HUES48 (cell line): ENCODE measurements at regions not wholly inside any gene's neighbourhood (a gene's known extent, or its start where the extent isn't known, plus 50 kb on each side); places are given as distances from the start of the nearest gene placed in this dataset.
"Not testable (repeated sequence)": the region's sequence is repeated elsewhere in the genome, so short reads cannot be mapped to it uniquely, and the experiment has no call there.

ENCODE experiments used
- H3K27ac ChIP-seq: one replicate; pipeline ENCODE4 v1.7.0; 2013; ENCODE audit warnings: low read depth, low read length, inconsistent platforms
- H3K27me3 ChIP-seq: 2 replicates; pipeline ENCODE4 v1.6.1; 2013; ENCODE audit warnings: mild to moderate bottlenecking, low read length; ENCODE audit not compliant: control insufficient read depth, insufficient read depth
- H3K36me3 ChIP-seq: 2 replicates; pipeline ENCODE4 v1.6.1; 2013; ENCODE audit warnings: low read length; ENCODE audit not compliant: control insufficient read depth, insufficient read depth
- H3K4me1 ChIP-seq: 2 replicates; pipeline ENCODE4 v1.6.1; 2013; ENCODE audit warnings: mild to moderate bottlenecking, low read length; ENCODE audit not compliant: control insufficient read depth, insufficient read depth
- H3K4me3 ChIP-seq: 2 replicates; pipeline ENCODE4 v1.5.1; 2013; ENCODE audit warnings: mild to moderate bottlenecking, low read depth, low read length
- H3K9ac ChIP-seq: 2 replicates; pipeline ENCODE4 v1.6.1; 2013; ENCODE audit warnings: mild to moderate bottlenecking, low read depth, low read length, moderate library complexity
- H3K9me3 ChIP-seq: 2 replicates; pipeline ENCODE4 v1.6.1; 2013; ENCODE audit warnings: low read length; ENCODE audit not compliant: control insufficient read depth, insufficient read depth

DNA sequence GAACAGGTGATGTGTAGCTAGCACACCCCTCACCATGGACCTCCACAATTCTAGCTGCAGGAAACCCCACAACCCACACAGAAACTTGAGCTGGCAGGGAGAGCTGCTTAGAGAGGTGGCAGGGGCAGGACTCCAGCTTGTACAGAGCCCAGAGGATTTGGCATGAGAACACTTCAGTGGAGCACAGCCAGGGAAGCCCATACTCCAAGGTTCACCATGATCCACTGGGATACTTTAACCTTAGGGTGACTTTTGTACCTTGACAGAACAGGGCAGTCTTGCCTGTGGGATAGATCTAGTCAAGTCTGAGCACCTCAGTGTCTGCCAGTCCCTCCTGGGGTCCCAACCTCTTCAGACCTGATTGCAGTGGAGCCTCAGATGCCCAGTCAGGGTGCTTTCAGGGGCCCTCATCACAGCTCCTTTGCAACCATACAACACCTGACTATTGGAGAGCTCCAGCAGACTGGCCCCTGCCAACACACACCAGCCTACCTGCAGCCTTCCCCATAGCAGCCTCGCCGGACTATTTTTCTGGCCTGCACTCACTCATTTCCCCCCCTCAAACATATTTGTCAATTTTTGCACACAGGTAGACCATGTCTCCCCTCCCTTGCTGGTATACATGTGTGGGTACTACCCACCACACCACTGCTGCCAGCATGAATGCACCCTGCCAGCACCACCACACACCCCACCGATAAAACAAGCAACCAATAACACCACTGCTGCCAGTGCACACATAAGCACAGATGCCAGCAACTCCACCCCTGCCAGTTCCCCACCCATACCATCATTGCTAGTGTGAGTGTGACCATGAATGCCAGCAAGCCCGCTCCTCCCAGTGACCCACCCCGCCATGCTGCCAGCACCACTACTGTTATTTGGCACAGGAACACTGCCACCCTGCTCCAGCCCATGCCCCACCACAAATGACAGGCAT, 56.0 kb upstream of the CDX4 start:
- H3K36me3 ChIP-seq = no peaks in the 10 kb centered on the region
- no peak overlapping the region for H3K4me3 ChIP-seq
- no peak overlapping the region for H3K9ac ChIP-seq
- H3K9me3 ChIP-seq = peaks cover 17% of the 10 kb centered on the region
- no peaks in the 10 kb centered on the region for H3K4me1 ChIP-seq
- no peak overlapping the region for H3K27ac ChIP-seq
- H3K27me3 ChIP-seq = no peaks in the 10 kb centered on the region; the same call in 1 of the 2 replicates

DNA sequence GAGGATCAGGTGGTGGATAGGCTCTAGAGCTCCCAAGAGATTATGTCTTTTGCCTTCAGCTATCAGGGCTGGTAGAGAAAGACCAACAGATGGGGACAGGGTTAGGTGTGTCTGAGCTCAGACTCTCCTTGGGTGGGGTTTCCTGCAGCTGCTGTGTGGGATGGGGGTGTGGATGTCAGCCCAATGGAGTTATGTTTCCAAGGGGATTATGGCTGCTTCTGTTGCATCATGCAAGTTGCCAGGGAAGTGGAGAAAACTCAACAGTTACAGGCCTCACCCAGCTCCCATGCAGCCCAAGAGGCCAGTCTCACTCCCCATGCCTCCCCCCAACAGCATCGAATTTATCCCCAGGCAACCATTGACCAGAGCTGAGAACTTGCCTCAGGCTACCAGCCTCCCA, 80.2 kb upstream of the CDX4 start:
- Histone ChIP-seq H3K4me3 (no peak overlapping the region), H3K36me3 (no peaks in the 10 kb centered on the region), H3K27ac (no peak overlapping the region), H3K9me3 (peaks cover 42% of the 10 kb centered on the region), H3K9ac (no peak overlapping the region), H3K4me1 (no peaks in the 10 kb centered on the region), H3K27me3 (no peaks in the 10 kb centered on the region)

DNA sequence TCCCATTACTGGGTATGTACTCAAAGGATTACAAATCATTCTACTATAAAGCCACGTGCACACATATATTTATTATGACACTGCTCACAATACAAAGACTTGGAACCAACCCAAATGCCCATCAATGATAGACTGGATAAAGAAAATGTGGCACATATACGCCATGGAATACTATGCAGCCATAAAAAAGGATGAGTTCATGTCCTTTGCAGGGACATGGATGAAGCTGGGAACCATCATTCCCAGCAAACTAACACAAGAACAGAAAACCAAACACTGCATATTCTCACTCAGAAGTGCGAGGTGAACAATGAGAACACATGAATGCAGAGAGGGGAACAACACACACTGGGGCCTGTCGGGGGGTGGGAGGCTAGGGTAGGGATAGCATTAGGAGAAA, 89.6 kb upstream of the CDX4 start:
- H3K27me3 ChIP-seq, H3K4me3 ChIP-seq, H3K36me3 ChIP-seq, H3K9ac ChIP-seq, H3K27ac ChIP-seq, H3K4me1 ChIP-seq: not testable (repeated sequence)
- peaks cover 22% of the 10 kb centered on the region for H3K9me3 ChIP-seq

DNA sequence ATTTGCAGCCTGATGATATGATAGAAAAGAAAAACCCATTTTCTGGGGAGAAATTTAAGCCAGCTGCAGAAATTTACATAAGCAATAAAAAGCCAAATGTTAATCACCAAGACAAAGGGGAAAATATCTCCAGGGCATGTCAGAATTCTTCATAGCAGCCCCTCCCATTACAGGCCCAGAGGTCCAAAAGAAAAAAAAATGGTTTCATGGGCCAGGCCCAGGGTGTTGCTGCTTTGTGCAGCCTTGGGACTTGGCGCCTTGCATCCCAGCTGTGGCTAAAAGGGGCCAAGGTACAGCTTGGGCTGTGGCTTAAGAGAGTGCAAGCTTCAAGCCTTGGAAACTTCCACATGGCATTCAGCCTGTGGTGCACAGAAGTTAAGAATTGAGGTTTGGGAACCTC, 97.9 kb upstream of the CDX4 start:
- H3K9me3 ChIP-seq = peaks cover 60% of the 10 kb centered on the region
- H3K4me3 ChIP-seq = no peak overlapping the region
- H3K27ac ChIP-seq = no peak overlapping the region
- no peaks in the 10 kb centered on the region for H3K36me3 ChIP-seq
- H3K9ac ChIP-seq = no peak overlapping the region
- no peaks in the 10 kb centered on the region for H3K4me1 ChIP-seq
- H3K27me3 ChIP-seq = no peaks in the 10 kb centered on the region

DNA sequence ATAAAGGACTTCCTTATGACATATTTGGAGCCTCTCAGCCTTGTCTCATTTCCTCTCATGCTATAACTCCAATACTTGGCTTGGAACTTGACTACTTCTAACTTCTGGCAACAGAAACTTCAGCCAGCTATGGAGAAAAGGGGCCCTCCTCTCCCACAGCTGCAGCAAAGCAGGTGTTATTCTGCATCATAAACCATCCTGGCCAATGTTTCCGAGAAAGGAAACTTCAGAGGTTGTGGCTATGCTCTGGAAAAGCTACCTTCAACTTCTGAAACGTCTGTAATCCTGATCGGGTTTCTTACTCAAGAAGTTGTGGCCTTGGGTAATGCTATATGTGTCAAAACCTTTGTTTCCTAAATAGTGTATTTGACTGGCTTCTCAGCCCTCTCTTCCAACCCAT, 109.5 kb upstream of the CDX4 start:
- no peaks in the 10 kb centered on the region for H3K27me3 ChIP-seq
- H3K27ac ChIP-seq = no peak overlapping the region
- no peak overlapping the region for H3K9ac ChIP-seq
- H3K4me3 ChIP-seq = no peak overlapping the region
- peaks cover 47% of the 10 kb centered on the region for H3K9me3 ChIP-seq
- H3K4me1 ChIP-seq = no peaks in the 10 kb centered on the region
- H3K36me3 ChIP-seq = no peaks in the 10 kb centered on the region

DNA sequence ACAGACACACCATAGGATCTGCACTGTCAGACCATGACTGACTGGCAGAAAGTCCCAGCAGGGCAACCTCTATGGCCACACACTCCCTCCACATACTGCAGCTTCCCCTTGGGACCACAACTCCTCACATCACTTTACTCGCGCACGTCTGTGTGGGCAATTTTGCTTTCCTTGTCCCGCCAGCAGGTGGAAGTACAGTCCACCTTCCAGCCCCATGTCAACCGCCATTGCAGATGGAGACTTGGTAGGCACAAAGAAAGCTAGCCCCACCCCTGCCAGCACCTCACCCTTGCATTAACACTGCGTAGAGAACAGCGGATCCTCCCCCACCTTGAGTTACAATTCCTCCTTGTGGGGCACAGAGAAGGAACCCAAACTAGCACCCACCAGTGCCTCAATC, 74.4 kb upstream of the NAP1L2 start:
- Histone ChIP-seq H3K27ac (no peak overlapping the region), H3K9ac (no peak overlapping the region), H3K9me3 (peaks cover 28% of the 10 kb centered on the region), H3K27me3 (no peaks in the 10 kb centered on the region), H3K4me3 (no peak overlapping the region), H3K36me3 (no peaks in the 10 kb centered on the region), H3K4me1 (no peaks in the 10 kb centered on the region)

DNA sequence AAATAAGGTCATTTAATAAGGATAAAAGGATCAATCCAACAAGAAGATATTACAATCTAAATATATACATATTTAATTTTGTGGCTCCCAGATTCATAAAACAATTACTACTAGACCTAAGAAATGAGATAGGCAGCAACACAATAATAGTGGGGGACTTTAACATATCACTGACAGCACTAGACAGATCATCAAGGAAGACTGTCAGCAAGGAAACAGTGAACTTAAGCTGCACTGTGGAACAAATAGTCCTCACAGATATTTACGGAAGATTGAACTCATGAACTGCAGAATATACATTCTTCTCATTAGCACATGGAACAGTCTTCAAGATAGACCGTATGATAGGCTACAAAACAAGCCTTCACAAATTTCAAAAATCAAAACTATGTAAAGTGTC, 56.1 kb upstream of the NAP1L2 start:
- H3K27ac ChIP-seq = no peak overlapping the region
- 0 out of 2 replicates have a peak, but pooled peaks cover 4% of the 10 kb centered on the region for H3K4me1 ChIP-seq
- peaks cover 19% of the 10 kb centered on the region for H3K9me3 ChIP-seq
- H3K9ac ChIP-seq = no peak overlapping the region
- H3K27me3 ChIP-seq = no peaks in the 10 kb centered on the region
- no peak overlapping the region for H3K4me3 ChIP-seq
- no peaks in the 10 kb centered on the region for H3K36me3 ChIP-seq

DNA sequence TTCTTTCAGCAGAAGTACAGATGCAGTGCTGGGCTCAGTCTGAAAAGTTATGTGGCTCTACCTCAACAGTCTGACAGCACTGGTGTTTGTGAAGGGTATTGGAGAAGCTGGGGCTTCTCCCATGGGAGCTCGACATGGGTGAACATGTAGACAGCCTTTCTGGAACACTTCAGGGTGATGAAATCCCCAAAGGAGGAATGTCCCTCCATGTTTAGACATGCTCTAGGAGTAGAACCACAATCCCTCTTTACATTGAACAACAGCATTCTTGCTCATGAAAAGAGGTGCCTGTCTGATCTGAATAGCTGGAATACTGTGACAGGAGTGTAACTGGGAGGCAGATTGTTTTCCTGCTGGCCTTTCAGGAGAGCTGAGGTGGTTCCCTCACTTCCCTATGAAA, 53.8 kb upstream of the NAP1L2 start:
- Histone ChIP-seq H3K27me3 (no peaks in the 10 kb centered on the region), H3K4me3 (no peak overlapping the region), H3K36me3 (no peaks in the 10 kb centered on the region), H3K9me3 (peaks cover 19% of the 10 kb centered on the region), H3K9ac (no peak overlapping the region), H3K27ac (no peak overlapping the region), H3K4me1 (0 out of 2 replicates have a peak, but pooled peaks cover 4% of the 10 kb centered on the region)

DNA sequence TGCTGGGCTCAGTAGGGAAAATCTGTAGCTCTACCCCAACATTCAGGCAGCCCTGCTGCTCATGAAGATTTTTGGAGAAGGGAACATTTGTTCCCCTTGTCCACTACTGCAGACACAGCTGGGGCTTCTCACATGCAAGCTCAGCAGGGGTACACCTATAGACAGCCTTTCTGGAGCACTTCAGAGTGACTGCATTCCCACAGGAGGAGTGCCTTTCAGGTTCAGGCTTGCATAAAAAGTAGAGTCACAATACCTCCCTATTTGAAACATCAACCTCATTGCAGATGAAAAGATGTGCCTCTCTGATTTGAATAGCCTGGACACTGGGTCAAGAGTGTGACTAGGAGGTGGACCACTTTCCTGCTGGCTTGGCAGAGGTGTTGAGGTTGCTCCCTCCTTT, 53.3 kb upstream of the NAP1L2 start:
- Histone ChIP-seq H3K4me3 (no peak overlapping the region), H3K27me3 (no peaks in the 10 kb centered on the region), H3K36me3 (no peaks in the 10 kb centered on the region), H3K9me3 (peaks cover 16% of the 10 kb centered on the region; the same call in 1 of the 2 replicates), H3K9ac (no peak overlapping the region), H3K4me1 (0 out of 2 replicates have a peak, but pooled peaks cover 4% of the 10 kb centered on the region), H3K27ac (no peak overlapping the region)

DNA sequence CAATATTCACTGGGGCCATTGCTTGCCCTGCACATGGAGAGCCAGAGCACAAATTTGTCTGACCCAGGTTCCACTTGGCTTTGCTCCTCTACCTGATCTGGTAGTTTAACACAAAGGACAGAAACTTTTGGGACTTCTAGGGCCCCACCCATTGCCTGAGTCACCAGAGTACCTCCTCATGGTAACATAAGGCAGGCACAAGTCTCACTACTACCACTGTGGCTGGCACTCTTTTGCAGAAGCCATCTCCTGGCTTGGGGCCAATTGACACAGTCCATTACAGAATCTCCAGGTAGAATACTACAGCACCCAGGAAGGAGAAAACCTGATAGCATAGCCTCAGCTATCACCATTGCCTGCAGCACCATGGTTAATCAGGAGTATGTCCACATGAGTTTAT, 52.6 kb upstream of the NAP1L2 start:
- Histone ChIP-seq H3K9ac (no peak overlapping the region), H3K4me1 (0 out of 2 replicates have a peak, but pooled peaks cover 4% of the 10 kb centered on the region), H3K9me3 (peaks cover 16% of the 10 kb centered on the region; the same call in 1 of the 2 replicates), H3K4me3 (no peak overlapping the region), H3K36me3 (no peaks in the 10 kb centered on the region), H3K27ac (no peak overlapping the region), H3K27me3 (no peaks in the 10 kb centered on the region)

DNA sequence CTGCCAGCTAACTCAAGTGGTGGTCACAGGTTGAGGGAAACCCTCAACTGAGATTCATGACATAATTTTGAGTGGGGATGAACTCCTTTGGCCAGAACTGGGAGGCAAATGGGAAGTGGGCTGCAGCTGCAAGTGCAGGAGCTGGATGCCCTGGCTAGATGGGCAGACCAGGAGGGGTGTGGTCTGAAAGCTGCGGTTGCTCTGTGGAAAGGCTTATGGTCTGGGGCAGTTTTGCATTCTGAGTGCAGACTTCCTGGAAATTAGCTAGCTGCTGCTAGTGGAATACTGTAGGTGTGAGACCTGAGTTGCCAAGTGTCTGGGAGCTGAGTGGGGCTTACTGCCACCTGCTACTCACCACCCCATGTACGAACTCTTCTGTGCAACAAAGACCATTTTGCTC, 52.1 kb upstream of the NAP1L2 start:
- Histone ChIP-seq H3K9me3 (peaks cover 20% of the 10 kb centered on the region), H3K4me1 (0 out of 2 replicates have a peak, but pooled peaks cover 4% of the 10 kb centered on the region), H3K9ac (no peak overlapping the region), H3K36me3 (no peaks in the 10 kb centered on the region), H3K27ac (no peak overlapping the region), H3K4me3 (no peak overlapping the region), H3K27me3 (no peaks in the 10 kb centered on the region)
